OCI-LY3 (cell line): ENCODE measurements at regions not wholly inside any gene's neighbourhood (a gene's known extent, or its start where the extent isn't known, plus 50 kb on each side); places are given as distances from the start of the nearest gene placed in this dataset.

ENCODE experiments used
- H2AFZ ChIP-seq: fragments of 200-600, 300-600 bp; shearing (Covaris generic); 2 replicates; pipeline ENCODE4 v1.6.0; 2014; ENCODE audit warnings: antibody characterized with exemption, low read depth, low read length
- H3K27ac ChIP-seq: fragments of 200-600, 300-600 bp; sonication (generic); 2 replicates; pipeline ENCODE4 v1.5.1; 2014; ENCODE audit warnings: mild to moderate bottlenecking, low read length, moderate library complexity, mixed read lengths
- H3K27me3 ChIP-seq: fragments of 200-600, 300-600 bp; sonication (generic); 2 replicates; pipeline ENCODE4 v1.6.1; 2014; ENCODE audit warnings: low read depth, low read length, mixed read lengths
- H3K36me3 ChIP-seq: fragments of 200-600, 300-600 bp; sonication (generic); replicated peaks from 2 replicates; pipeline ENCODE3; 2014; ENCODE audit warnings: low read depth, low read length, mixed read lengths
- H3K4me1 ChIP-seq: fragments of 300-600, 200-600 bp; sonication (generic); 2 replicates; pipeline ENCODE4 v1.6.1; 2014; ENCODE audit warnings: low read length, mixed read lengths
- H3K4me2 ChIP-seq: fragments of 200-600, 300-600 bp; sonication (generic); 2 replicates; pipeline ENCODE4 v1.6.1; 2014; ENCODE audit warnings: low read length, mixed read lengths
- H3K4me3 ChIP-seq: fragments of 300-600, 200-600 bp; sonication (generic); 2 replicates; pipeline ENCODE4 v1.5.1; 2014; ENCODE audit warnings: antibody characterized with exemption, mild to moderate bottlenecking, low read length, moderate library complexity
- H3K79me2 ChIP-seq: fragments of 300-600, 200-600 bp; shearing (Covaris generic); 2 replicates; pipeline ENCODE4 v1.6.1; 2014; ENCODE audit warnings: mild to moderate bottlenecking, low read length, mixed read lengths
- H3K9ac ChIP-seq: fragments of 300-600, 200-600 bp; shearing (Covaris generic); 2 replicates; pipeline ENCODE4 v1.6.0; 2014; ENCODE audit warnings: mild to moderate bottlenecking, low read length, moderate library complexity
- H3K9me3 ChIP-seq: fragments of 200-600, 300-600 bp; shearing (Covaris generic); 2 replicates; pipeline ENCODE4 v1.6.1; 2014; ENCODE audit warnings: low read length, mixed read lengths; ENCODE audit not compliant: insufficient read depth
- H4K20me1 ChIP-seq: fragments of 200-600, 300-600 bp; sonication (generic); 2 replicates; pipeline ENCODE4 v1.6.1; 2016; ENCODE audit warnings: low read length, mixed read lengths; ENCODE audit not compliant: insufficient read depth
- CTCF ChIP-seq: fragments of 200-600, 300-600 bp; sonication (generic); IDR thresholded peaks from 2 replicates; pipeline ENCODE4 v1.5.1; 2014; ENCODE audit warnings: antibody characterized with exemption, low read length, low read depth
- EZH2phosphoT487 ChIP-seq: fragments of 200-600 bp; shearing (Covaris generic); IDR thresholded peaks from 2 replicates; pipeline ENCODE4 v1.6.1; 2018; ENCODE audit warnings: antibody characterized with exemption, mixed run types, low read depth

- TF ChIP-seq EZH2phosphoT487 (no peak), CTCF (peak; percentile 20; the same call in 1 of the 2 replicates)
- Histone ChIP-seq H3K4me1 (no peaks in the 10 kb centered on the region), H3K4me3 (no peak overlapping the region), H3K27me3 (no peaks in the 10 kb centered on the region), H4K20me1 (no peaks in the 10 kb centered on the region), H3K27ac (no peak overlapping the region), H2AFZ (no peak overlapping the region), H3K79me2 (no peaks in the 10 kb centered on the region), H3K9ac (no peak overlapping the region), H3K9me3 (no peaks in the 10 kb centered on the region), H3K36me3 (no peaks in the 10 kb centered on the region), H3K4me2 (no peak overlapping the region)
Measured at GRCh38 chr12:17976202-17976601, 113.8 kb downstream of the RERGL start.

GRCh38 chr12:17975763-17976162 is 114.2 kb downstream of the RERGL start:
- Histone ChIP-seq H3K79me2 (no peaks in the 10 kb centered on the region), H3K36me3 (no peaks in the 10 kb centered on the region), H3K9me3 (no peaks in the 10 kb centered on the region), H3K9ac (no peak overlapping the region), H4K20me1 (no peaks in the 10 kb centered on the region), H3K4me2 (no peak overlapping the region), H2AFZ (no peak overlapping the region), H3K4me3 (no peak overlapping the region), H3K4me1 (no peaks in the 10 kb centered on the region), H3K27me3 (no peaks in the 10 kb centered on the region), H3K27ac (no peak overlapping the region)
- TF ChIP-seq CTCF: no peak
- no peak for TF ChIP-seq EZH2phosphoT487

GRCh38 chr12:17975239-17975638 is 114.8 kb downstream of the RERGL start:
- Histone ChIP-seq H3K4me3 (no peak overlapping the region), H3K27ac (no peak overlapping the region), H3K79me2 (no peaks in the 10 kb centered on the region), H3K4me1 (no peaks in the 10 kb centered on the region), H3K9me3 (no peaks in the 10 kb centered on the region), H2AFZ (no peak overlapping the region), H3K9ac (no peak overlapping the region), H4K20me1 (no peaks in the 10 kb centered on the region), H3K36me3 (no peaks in the 10 kb centered on the region), H3K27me3 (no peaks in the 10 kb centered on the region), H3K4me2 (no peak overlapping the region)
- no peak for TF ChIP-seq EZH2phosphoT487
- no peak for TF ChIP-seq CTCF

GRCh38 chr12:17971850-17972249 is 118.1 kb downstream of the RERGL start:
- TF ChIP-seq CTCF (no peak), EZH2phosphoT487 (no peak)
- Histone ChIP-seq H3K27ac (no peak overlapping the region), H3K79me2 (no peaks in the 10 kb centered on the region), H4K20me1 (no peaks in the 10 kb centered on the region), H3K27me3 (no peaks in the 10 kb centered on the region), H3K4me3 (no peak overlapping the region), H3K9me3 (no peaks in the 10 kb centered on the region), H3K9ac (no peak overlapping the region), H2AFZ (no peak overlapping the region), H3K36me3 (no peaks in the 10 kb centered on the region), H3K4me1 (no peaks in the 10 kb centered on the region), H3K4me2 (no peak overlapping the region)
